ENCODE measurements at regions not wholly inside any gene's neighbourhood (a gene's known extent, or its start where the extent isn't known, plus 50 kb on each side); places are given as distances from the start of the nearest gene placed in this dataset.

- Mint-ChIP-seq H3K4me1 (peaks cover 18% of the 10 kb centered on the region), H3K9me3 (peaks cover 9% of the 10 kb centered on the region), H3K36me3 (peaks cover 2% of the 10 kb centered on the region; the same call in 1 of the 2 replicates), H3K4me3 (no peak overlapping the region), H3K27me3 (ENCODE audit: low read depth) (peaks cover 6% of the 10 kb centered on the region), H3K27ac (no peak overlapping the region)
- ChIA-PET CTCF (no interaction called here), POLR2A (no interaction called here)
- ATAC-seq (no peak), DNase-seq (ENCODE audit: low spot score) (no peak)
- TF ChIP-seq EMX1 (CRISPR knock-in tag; IDR thresholded peaks at IDR 0.05): no peak
- TF ChIP-seq MXD4 (CRISPR knock-in tag; IDR thresholded peaks at IDR 0.05; ENCODE audit: borderline replicate concordance): no peak
- no peak for TF ChIP-seq FOXJ3 (CRISPR knock-in tag; IDR thresholded peaks at IDR 0.05; ENCODE audit: borderline replicate concordance)
- TF ChIP-seq ATF6 (CRISPR knock-in tag; IDR thresholded peaks at IDR 0.05): no peak
- TF ChIP-seq GRHL2 (CRISPR knock-in tag; IDR thresholded peaks at IDR 0.05; ENCODE audit: insufficient replicate concordance, severe bottlenecking): no peak
- no peak for TF ChIP-seq FOXK1 (CRISPR knock-in tag; IDR thresholded peaks at IDR 0.05)
- TF ChIP-seq ZBTB43 (CRISPR knock-in tag; IDR thresholded peaks at IDR 0.05): no peak
- TF ChIP-seq ZNF512 (CRISPR knock-in tag; IDR thresholded peaks at IDR 0.05; ENCODE audit: borderline replicate concordance): no peak
- TF ChIP-seq TCF7 (CRISPR knock-in tag; IDR thresholded peaks at IDR 0.05; ENCODE audit: low read depth): no peak
- no peak for TF ChIP-seq AFF4 (CRISPR knock-in tag; IDR thresholded peaks at IDR 0.05; ENCODE audit: borderline replicate concordance)
- no peak for TF ChIP-seq USF2 (CRISPR knock-in tag; IDR thresholded peaks at IDR 0.05)
- no peak for TF ChIP-seq NR1H2 (CRISPR knock-in tag; IDR thresholded peaks at IDR 0.05)
Measured at GRCh38 chr15:31228011-31228484, 98.6 kb upstream of the KLF13 start.

- Mint-ChIP-seq H3K27ac (no peak overlapping the region), H3K27me3 (ENCODE audit: low read depth) (peaks cover 8% of the 10 kb centered on the region), H3K4me1 (peaks cover 8% of the 10 kb centered on the region), H3K4me3 (no peak overlapping the region), H3K36me3 (peaks cover 2% of the 10 kb centered on the region; the same call in 1 of the 2 replicates), H3K9me3 (peaks cover 9% of the 10 kb centered on the region)
- ChIA-PET CTCF (interaction anchor here (1.0 kb wide), 1 partner anchor 226 kb away, joined by 3 read pairs; no protein-coding TSS in a partner anchor), POLR2A (interaction anchor here (0.6 kb wide), 1 partner anchor 62 kb away, joined by 7 read pairs; no protein-coding TSS in a partner anchor)
- peak; percentile 27 for DNase-seq (ENCODE audit: low spot score)
- ATAC-seq: peak; percentile 96
- TF ChIP-seq E2F1 (CRISPR knock-in tag; IDR thresholded peaks at IDR 0.05) (no peak), CDX4 (CRISPR knock-in tag; IDR thresholded peaks at IDR 0.05; ENCODE audit: borderline replicate concordance) (no peak), CBFB (CRISPR knock-in tag; IDR thresholded peaks at IDR 0.05; ENCODE audit: low read depth) (no peak), ZNF423 (CRISPR knock-in tag; IDR thresholded peaks at IDR 0.05) (no peak), ATF3 (CRISPR knock-in tag; conservative IDR thresholded peaks at IDR 0.05) (no peak), ZNF416 (CRISPR knock-in tag; IDR thresholded peaks at IDR 0.05) (no peak), EMX1 (CRISPR knock-in tag; IDR thresholded peaks at IDR 0.05) (no peak), ZNF317 (CRISPR knock-in tag; IDR thresholded peaks at IDR 0.05; ENCODE audit: borderline replicate concordance, low read depth) (no peak), TEAD4 (CRISPR knock-in tag; IDR thresholded peaks at IDR 0.05) (no peak), ZBTB21 (CRISPR knock-in tag; IDR thresholded peaks at IDR 0.05; ENCODE audit: borderline replicate concordance) (no peak), NFE2L1 (CRISPR knock-in tag; IDR thresholded peaks at IDR 0.05) (no peak)
Measured at GRCh38 chr15:31228980-31229826, 97.4 kb upstream of the KLF13 start.

Data from WTC11 (cell line).